NT2/D1 (cell line): ENCODE measurements at regions not wholly inside any gene's neighbourhood (a gene's known extent, or its start where the extent isn't known, plus 50 kb on each side); places are given as distances from the start of the nearest gene placed in this dataset.

Source experiments
- YY1 ChIP-seq: IDR thresholded peaks from 2 replicates; pipeline ENCODE4 v1.6.1; 2011; ENCODE audit not compliant: insufficient read length, insufficient read depth
- ZNF274 ChIP-seq: IDR thresholded peaks from 2 replicates; pipeline ENCODE4 v1.6.1; 2011; ENCODE audit warnings: mild to moderate bottlenecking, low read depth, low read length

- TF ChIP-seq ZNF274 (no peak), YY1 (no peak)
Observed at GRCh38 chr7:84364708-84365107, 170.1 kb upstream of the SEMA3A start.
